AG04450 (cell line): ENCODE measurements at regions not wholly inside any gene's neighbourhood (a gene's known extent, or its start where the extent isn't known, plus 50 kb on each side); places are given as distances from the start of the nearest gene placed in this dataset.

Experiments used
- CTCF ChIA-PET: fragments of 300-600, 350-600 bp; formaldehyde crosslinking; extraction: SDS; loops from one replicate; lab custom pipeline; 2022; ENCODE audit warnings: antibody characterized with exemption, inconsistent platforms; lab: Charles Lee
- POLR2A ChIA-PET: fragments of 350-600 bp; formaldehyde crosslinking; extraction: SDS; loops from one replicate; lab custom pipeline; 2021; ENCODE audit warnings: antibody characterized with exemption, inconsistent platforms; lab: Yijun Ruan, JAX
- DNase-seq: peaks from one replicate; pipeline ENCODE4 v3.0.0-alpha.2; 2011; ENCODE audit warnings: low read depth, low spot score
- H3K27ac ChIP-seq: one replicate; pipeline ENCODE4 v1.5.1; 2012; ENCODE audit warnings: low read depth, low read length, control low read depth
- H3K27me3 ChIP-seq: one replicate; pipeline ENCODE4 v1.6.0; 2012; ENCODE audit warnings: low read length; ENCODE audit not compliant: control insufficient read depth, insufficient read depth
- H3K4me3 ChIP-seq: 2 replicates; pipeline ENCODE4 v1.5.1; 2011; ENCODE audit warnings: mild to moderate bottlenecking, low read depth, low read length, control low read depth
- H3K9me3 ChIP-seq: 2 replicates; pipeline ENCODE4 v1.5.1; 2012; ENCODE audit warnings: low read length; ENCODE audit not compliant: control insufficient read depth, insufficient read depth
- TF ChIP-seq, protein P1 (sequence below): IDR thresholded peaks from 2 replicates; pipeline ENCODE4 v1.5.1; 2011; ENCODE audit warnings: low read depth, low read length, control low read depth, inconsistent platforms

DNA sequence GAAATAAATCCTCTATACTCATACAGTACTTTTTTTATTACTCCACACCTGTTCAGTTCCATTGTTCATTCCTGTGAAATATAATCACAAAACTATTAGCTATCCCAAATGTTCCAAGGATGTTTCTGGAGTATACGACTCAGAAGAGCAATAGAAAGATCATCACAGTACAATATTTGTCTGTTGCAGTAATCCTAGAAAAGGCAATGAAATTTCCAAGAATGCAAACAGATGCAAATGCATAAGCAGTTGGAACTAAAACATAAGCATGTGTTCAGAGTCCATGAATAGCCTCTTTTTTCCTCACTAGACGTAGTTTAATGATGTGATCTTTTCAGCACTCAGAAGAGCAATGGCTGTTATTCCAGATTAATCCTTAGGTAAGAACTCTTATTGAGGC, 55.2 kb downstream of the RTL3 start:
- Histone ChIP-seq H3K4me3 (no peak overlapping the region), H3K27me3 (no peaks in the 10 kb centered on the region), H3K9me3 (no peaks in the 10 kb centered on the region), H3K27ac (no peak overlapping the region)
- TF ChIP-seq, protein P1, sequence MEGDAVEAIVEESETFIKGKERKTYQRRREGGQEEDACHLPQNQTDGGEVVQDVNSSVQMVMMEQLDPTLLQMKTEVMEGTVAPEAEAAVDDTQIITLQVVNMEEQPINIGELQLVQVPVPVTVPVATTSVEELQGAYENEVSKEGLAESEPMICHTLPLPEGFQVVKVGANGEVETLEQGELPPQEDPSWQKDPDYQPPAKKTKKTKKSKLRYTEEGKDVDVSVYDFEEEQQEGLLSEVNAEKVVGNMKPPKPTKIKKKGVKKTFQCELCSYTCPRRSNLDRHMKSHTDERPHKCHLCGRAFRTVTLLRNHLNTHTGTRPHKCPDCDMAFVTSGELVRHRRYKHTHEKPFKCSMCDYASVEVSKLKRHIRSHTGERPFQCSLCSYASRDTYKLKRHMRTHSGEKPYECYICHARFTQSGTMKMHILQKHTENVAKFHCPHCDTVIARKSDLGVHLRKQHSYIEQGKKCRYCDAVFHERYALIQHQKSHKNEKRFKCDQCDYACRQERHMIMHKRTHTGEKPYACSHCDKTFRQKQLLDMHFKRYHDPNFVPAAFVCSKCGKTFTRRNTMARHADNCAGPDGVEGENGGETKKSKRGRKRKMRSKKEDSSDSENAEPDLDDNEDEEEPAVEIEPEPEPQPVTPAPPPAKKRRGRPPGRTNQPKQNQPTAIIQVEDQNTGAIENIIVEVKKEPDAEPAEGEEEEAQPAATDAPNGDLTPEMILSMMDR, result no peak
- CTCF ChIA-PET, result interaction anchor here (1.6 kb wide), 1 partner anchor 104 kb away, joined by 4 read pairs; no protein-coding TSS in a partner anchor
- POLR2A ChIA-PET, result no interaction called here
- no peak for DNase-seq

GRCh38 chrX:78595901-78596502, 63.1 kb downstream of the RTL3 start:
- no peak overlapping the region for H3K4me3 ChIP-seq
- TF ChIP-seq, protein P1, result no peak
- H3K27me3 ChIP-seq, result no peaks in the 10 kb centered on the region
- H3K9me3 ChIP-seq, result no peaks in the 10 kb centered on the region
- no peak overlapping the region for H3K27ac ChIP-seq
- POLR2A ChIA-PET, result no interaction called here
- CTCF ChIA-PET, result interaction anchor here (1.9 kb wide), 1 partner anchor 112 kb away, joined by 18 read pairs; no protein-coding TSS in a partner anchor
- no peak for DNase-seq

DNA sequence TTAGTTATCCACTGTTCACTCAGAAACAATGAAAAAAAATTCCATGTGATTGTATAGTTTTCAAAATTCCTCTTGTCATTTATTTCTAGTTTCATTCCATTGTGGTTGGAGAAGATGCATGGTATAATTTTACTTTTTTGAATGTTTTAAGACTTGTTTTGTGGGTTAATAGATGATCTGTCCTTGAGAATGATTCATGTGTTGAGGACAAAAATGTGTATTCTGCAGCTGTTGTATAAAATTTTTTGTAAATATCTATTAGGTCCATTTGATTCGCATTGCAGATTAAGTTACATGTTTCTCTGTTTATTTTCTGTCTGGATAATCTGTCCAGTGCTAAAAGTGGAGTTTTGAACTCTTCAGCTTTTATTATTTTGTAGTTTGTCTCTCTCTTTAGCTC, 65.4 kb downstream of the RTL3 start:
- Histone ChIP-seq H3K27me3 (no peaks in the 10 kb centered on the region), H3K4me3 (no peak overlapping the region), H3K27ac (no peak overlapping the region), H3K9me3 (no peaks in the 10 kb centered on the region)
- TF ChIP-seq, protein P1, result no peak
- ChIA-PET POLR2A (no interaction called here), CTCF (no interaction called here)
- DNase-seq, result no peak

DNA sequence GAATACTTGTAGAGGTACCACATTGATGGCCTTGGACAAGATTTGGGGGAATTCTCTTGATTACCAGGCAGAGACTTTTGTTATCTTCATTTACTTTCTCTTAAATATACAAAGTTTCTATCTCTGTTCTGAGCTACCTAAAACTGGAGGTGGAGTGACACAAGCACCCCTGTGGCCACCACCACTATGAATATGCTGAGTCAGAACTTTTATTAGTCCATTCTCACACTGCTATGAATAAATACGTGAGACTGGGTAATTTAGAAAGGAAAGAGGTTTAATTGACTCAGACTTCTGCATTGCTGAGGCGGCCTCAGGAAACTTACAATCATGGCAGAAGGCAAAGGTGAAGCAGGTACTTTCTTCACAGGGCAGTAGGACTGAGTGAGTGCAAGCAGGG, 67.1 kb downstream of the RTL3 start:
- ChIA-PET CTCF (no interaction called here), POLR2A (no interaction called here)
- Histone ChIP-seq H3K27ac (no peak overlapping the region), H3K9me3 (no peaks in the 10 kb centered on the region), H3K4me3 (no peak overlapping the region), H3K27me3 (no peaks in the 10 kb centered on the region)
- TF ChIP-seq, protein P1, result no peak
- no peak for DNase-seq

GRCh38 chrX:78574306-78574705, 84.8 kb downstream of the RTL3 start:
- POLR2A ChIA-PET, result no interaction called here
- no peak for DNase-seq
- no peaks in the 10 kb centered on the region for H3K27me3 ChIP-seq
- TF ChIP-seq, protein P1, result no peak
- H3K4me3 ChIP-seq, result no peak overlapping the region
- CTCF ChIA-PET, result no interaction called here
- H3K9me3 ChIP-seq, result no peaks in the 10 kb centered on the region
- H3K27ac ChIP-seq, result no peak overlapping the region
